HG03060 (cell line): ENCODE measurements at regions not wholly inside any gene's neighbourhood (a gene's known extent, or its start where the extent isn't known, plus 50 kb on each side); places are given as distances from the start of the nearest gene placed in this dataset.
"Not testable (repeated sequence)": the region's sequence is repeated elsewhere in the genome, so short reads cannot be mapped to it uniquely, and the experiment has no call there.

ENCODE experiments used
- ATAC-seq: cut with Tn5 transposase; IDR thresholded peaks from one replicate; pipeline ENCODE4 v1.9.1; 2021; ENCODE audit warnings: low read depth, moderate number of reproducible peaks; ENCODE audit not compliant: unreplicated experiment

GRCh38 chr16:61460020-61460419, 576.2 kb downstream of the CDH8 start:
- ATAC-seq, result no peak

- ATAC-seq, result no peak
Measured at GRCh38 chr16:61435346-61435745, 600.9 kb downstream of the CDH8 start.

- ATAC-seq, result no peak
Measured at GRCh38 chr16:61432421-61432820, 603.8 kb downstream of the CDH8 start.

- no peak for ATAC-seq
Measured at GRCh38 chr16:61421111-61421510, 615.1 kb downstream of the CDH8 start.

- ATAC-seq, result no peak
Measured at GRCh38 chr16:61419791-61420190, 616.4 kb downstream of the CDH8 start.

- not testable (repeated sequence) for ATAC-seq
Measured at GRCh38 chr16:61418802-61419201, 617.4 kb downstream of the CDH8 start.

- no peak for ATAC-seq
Measured at GRCh38 chr16:61415126-61415525, 621.1 kb downstream of the CDH8 start.

- no peak for ATAC-seq
Measured at GRCh38 chr16:61413021-61413420, 623.2 kb downstream of the CDH8 start.

- ATAC-seq, result no peak
Measured at GRCh38 chr16:61412562-61412961, 623.7 kb downstream of the CDH8 start.

- no peak for ATAC-seq
Measured at GRCh38 chr16:61409604-61410003, 626.6 kb downstream of the CDH8 start.

GRCh38 chr16:61403386-61403785, 632.9 kb downstream of the CDH8 start:
- no peak for ATAC-seq

- no peak for ATAC-seq
Measured at GRCh38 chr16:61391896-61392295, 644.3 kb downstream of the CDH8 start.

- ATAC-seq, result no peak
Measured at GRCh38 chr16:61390965-61391637, 645.1 kb downstream of the CDH8 start.

- ATAC-seq, result no peak
Measured at GRCh38 chr16:61385392-61386071, 650.7 kb downstream of the CDH8 start.

- no peak for ATAC-seq
Measured at GRCh38 chr16:61382435-61382834, 653.8 kb downstream of the CDH8 start.

- ATAC-seq, result no peak
Measured at GRCh38 chr16:61379311-61379710, 656.9 kb downstream of the CDH8 start.

GRCh38 chr16:61374071-61374470, 662.2 kb downstream of the CDH8 start:
- no peak for ATAC-seq

GRCh38 chr16:61371881-61372280, 664.4 kb downstream of the CDH8 start:
- ATAC-seq, result no peak

- ATAC-seq, result no peak
Measured at GRCh38 chr16:61371388-61371787, 664.9 kb downstream of the CDH8 start.

GRCh38 chr16:61370564-61370963, 665.7 kb downstream of the CDH8 start:
- ATAC-seq, result no peak

GRCh38 chr16:61366006-61366405, 670.2 kb downstream of the CDH8 start:
- no peak for ATAC-seq

GRCh38 chr16:61364990-61365389, 671.2 kb downstream of the CDH8 start:
- ATAC-seq, result no peak
